ENCODE measurements at regions not wholly inside any gene's neighbourhood (a gene's known extent, or its start where the extent isn't known, plus 50 kb on each side); places are given as distances from the start of the nearest gene placed in this dataset.

DNA sequence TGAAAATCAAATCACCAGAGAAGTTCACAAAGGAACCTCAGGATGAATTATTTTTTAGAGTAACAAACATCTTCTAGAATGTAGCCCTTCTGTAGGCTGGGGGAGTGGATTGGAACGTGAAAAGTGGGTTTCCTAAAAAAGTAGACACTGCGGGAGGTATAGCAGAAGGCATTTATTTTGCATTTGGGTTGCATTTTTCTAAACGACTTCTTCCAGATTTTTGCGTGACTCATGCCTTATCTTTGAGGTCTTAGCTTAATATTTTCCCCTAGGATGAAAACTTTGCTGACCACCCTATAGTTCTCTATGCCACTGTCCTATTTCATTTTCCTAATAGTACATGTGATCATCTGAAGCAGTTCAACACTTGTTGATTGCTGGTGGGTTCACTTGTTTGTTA is 112.7 kb upstream of the JCAD start:
- POLR2A ChIA-PET: no interaction called here

DNA sequence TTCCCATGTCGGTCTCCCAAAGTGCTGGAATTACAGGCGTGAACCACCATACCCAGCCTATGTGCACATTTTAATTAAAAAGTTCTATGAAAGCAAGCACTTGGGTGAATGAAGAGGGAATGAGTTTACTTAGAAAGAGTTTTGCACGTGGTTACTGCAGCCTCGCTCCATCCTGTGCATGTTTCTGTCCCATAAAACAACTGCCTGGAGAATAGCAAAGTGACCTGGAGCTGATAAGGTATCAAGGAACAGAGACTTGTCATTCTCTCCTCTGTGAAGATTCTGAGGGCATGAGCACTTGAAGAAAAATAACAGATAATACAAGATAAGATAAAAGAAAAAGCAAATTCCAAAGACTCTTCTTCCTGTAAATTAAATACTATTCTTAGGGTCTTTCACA is 112.2 kb upstream of the JCAD start:
- no peak for DNase-seq
- ChIA-PET POLR2A (no interaction called here), CTCF (no interaction called here)
- no peak overlapping the region for H3K27ac ChIP-seq (ENCODE audit: low read depth in 1 of 2, low read length in 2 of 2)
- H3K4me3 ChIP-seq (ENCODE audit: low read length): no peak overlapping the region
- Mint-ChIP-seq H3K27me3 (peaks cover 22% of the 10 kb centered on the region), H3K4me3 (no peak overlapping the region), H3K4me1 (ENCODE audit: low read depth) (no peaks in the 10 kb centered on the region), H3K27ac (no peak overlapping the region), H3K36me3 (ENCODE audit: low read depth) (no peaks in the 10 kb centered on the region), H3K9me3 (no peaks in the 10 kb centered on the region)
- H3K4me1 ChIP-seq (ENCODE audit: insufficient read depth, low read length): no peaks in the 10 kb centered on the region
- TF ChIP-seq, protein P1, sequence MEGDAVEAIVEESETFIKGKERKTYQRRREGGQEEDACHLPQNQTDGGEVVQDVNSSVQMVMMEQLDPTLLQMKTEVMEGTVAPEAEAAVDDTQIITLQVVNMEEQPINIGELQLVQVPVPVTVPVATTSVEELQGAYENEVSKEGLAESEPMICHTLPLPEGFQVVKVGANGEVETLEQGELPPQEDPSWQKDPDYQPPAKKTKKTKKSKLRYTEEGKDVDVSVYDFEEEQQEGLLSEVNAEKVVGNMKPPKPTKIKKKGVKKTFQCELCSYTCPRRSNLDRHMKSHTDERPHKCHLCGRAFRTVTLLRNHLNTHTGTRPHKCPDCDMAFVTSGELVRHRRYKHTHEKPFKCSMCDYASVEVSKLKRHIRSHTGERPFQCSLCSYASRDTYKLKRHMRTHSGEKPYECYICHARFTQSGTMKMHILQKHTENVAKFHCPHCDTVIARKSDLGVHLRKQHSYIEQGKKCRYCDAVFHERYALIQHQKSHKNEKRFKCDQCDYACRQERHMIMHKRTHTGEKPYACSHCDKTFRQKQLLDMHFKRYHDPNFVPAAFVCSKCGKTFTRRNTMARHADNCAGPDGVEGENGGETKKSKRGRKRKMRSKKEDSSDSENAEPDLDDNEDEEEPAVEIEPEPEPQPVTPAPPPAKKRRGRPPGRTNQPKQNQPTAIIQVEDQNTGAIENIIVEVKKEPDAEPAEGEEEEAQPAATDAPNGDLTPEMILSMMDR (IDR thresholded peaks at IDR 0.05): no peak
- H3K9me3 ChIP-seq (ENCODE audit: control insufficient read depth in 1 of 2, insufficient read depth in 1 of 2, low read length in 2 of 2): no peaks in the 10 kb centered on the region
- H3K27me3 ChIP-seq (ENCODE audit: control insufficient read depth in 1 of 2, insufficient read depth in 2 of 2, low read length in 2 of 2): peaks cover 0 to 8% of the 10 kb centered on the region in 2 experiments
- intact Hi-C loops (cut with DNase I, micrococcal nuclease): no loop called here
- no peak for ATAC-seq (ENCODE audit: poor library complexity)
- no peaks in the 10 kb centered on the region for H3K36me3 ChIP-seq (ENCODE audit: insufficient read depth, low read length)

More for the DNA sequence above, 112.7 kb upstream of the JCAD start:
- H3K4me3 Mint-ChIP-seq: no peak overlapping the region
- Histone ChIP-seq H3K9me3 (ENCODE audit: control insufficient read depth in 1 of 2, insufficient read depth in 1 of 2, low read length in 2 of 2) (no peaks in the 10 kb centered on the region), H3K36me3 (ENCODE audit: insufficient read depth, low read length) (no peaks in the 10 kb centered on the region), H3K27ac (ENCODE audit: low read depth in 1 of 2, low read length in 2 of 2) (no peak overlapping the region), H3K4me1 (ENCODE audit: insufficient read depth, low read length) (no peaks in the 10 kb centered on the region), H3K4me3 (ENCODE audit: low read length) (no peak overlapping the region), H3K27me3 (ENCODE audit: control insufficient read depth in 1 of 2, insufficient read depth in 2 of 2, low read length in 2 of 2) (peaks cover 0 to 6% of the 10 kb centered on the region in 2 experiments)
- intact Hi-C loops (cut with DNase I, micrococcal nuclease): no loop called here
- DNase-seq (no peak), ATAC-seq (ENCODE audit: poor library complexity) (no peak)
- H3K36me3 Mint-ChIP-seq (ENCODE audit: low read depth): no peaks in the 10 kb centered on the region
- TF ChIP-seq, protein P1 (IDR thresholded peaks at IDR 0.05): no peak
- H3K9me3 Mint-ChIP-seq: no peaks in the 10 kb centered on the region
- CTCF ChIA-PET: no interaction called here
- peaks cover 23% of the 10 kb centered on the region for H3K27me3 Mint-ChIP-seq
- no peaks in the 10 kb centered on the region for H3K4me1 Mint-ChIP-seq (ENCODE audit: low read depth)
- no peak overlapping the region for H3K27ac Mint-ChIP-seq

DNA sequence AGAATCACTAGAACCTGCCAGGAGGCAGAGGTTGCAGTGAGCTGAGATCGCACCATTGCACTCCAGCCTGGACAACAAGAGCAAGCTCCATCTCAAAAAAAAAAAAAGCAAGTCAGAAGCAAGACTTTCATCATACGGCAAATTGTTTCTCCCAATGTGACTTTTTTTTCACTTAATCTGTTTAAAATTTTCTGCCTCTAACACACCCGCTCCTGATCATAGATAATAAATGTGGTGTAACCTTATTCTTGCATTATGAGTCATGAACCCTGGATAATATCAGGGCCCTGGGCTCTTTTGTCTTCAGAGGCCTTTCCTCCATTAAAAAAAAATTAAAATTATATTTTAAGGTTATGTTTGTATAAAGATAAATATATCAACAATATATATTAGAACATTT is 111.4 kb upstream of the JCAD start:
- Histone ChIP-seq H3K36me3 (ENCODE audit: insufficient read depth, low read length) (no peaks in the 10 kb centered on the region), H3K9me3 (ENCODE audit: control insufficient read depth in 1 of 2, insufficient read depth in 1 of 2, low read length in 2 of 2) (no peaks in the 10 kb centered on the region), H3K27me3 (ENCODE audit: control insufficient read depth in 1 of 2, insufficient read depth in 2 of 2, low read length in 2 of 2) (peaks cover 4 to 11% of the 10 kb centered on the region in 2 experiments), H3K27ac (ENCODE audit: low read depth in 1 of 2, low read length in 2 of 2) (no peak overlapping the region), H3K4me1 (ENCODE audit: insufficient read depth, low read length) (no peaks in the 10 kb centered on the region), H3K4me3 (ENCODE audit: low read length) (no peak overlapping the region)
- ATAC-seq (ENCODE audit: poor library complexity) (no peak), DNase-seq (no peak)
- Mint-ChIP-seq H3K4me1 (ENCODE audit: low read depth) (no peaks in the 10 kb centered on the region), H3K4me3 (no peak overlapping the region), H3K27me3 (peaks cover 20% of the 10 kb centered on the region), H3K27ac (no peak overlapping the region), H3K9me3 (no peaks in the 10 kb centered on the region), H3K36me3 (ENCODE audit: low read depth) (no peaks in the 10 kb centered on the region)
- intact Hi-C loops (cut with DNase I, micrococcal nuclease): no loop called here
- ChIA-PET POLR2A (no interaction called here), CTCF (no interaction called here)
- TF ChIP-seq, protein P1 (IDR thresholded peaks at IDR 0.05): no peak

Data from CD4-positive, alpha-beta T cell (primary cell).